MM.1S (cell line): ENCODE measurements at regions not wholly inside any gene's neighbourhood (a gene's known extent, or its start where the extent isn't known, plus 50 kb on each side); places are given as distances from the start of the nearest gene placed in this dataset.

ENCODE experiments used
- DNase-seq: peaks from one replicate; pipeline ENCODE4 v3.0.0-alpha.2; 2015
- H2AFZ ChIP-seq: fragments of 300-600 bp; sonication (generic); 2 replicates; pipeline ENCODE4 v1.6.0; 2016; ENCODE audit warnings: antibody characterized with exemption, low read length
- H3F3A ChIP-seq: fragments of 300-600 bp; sonication (generic); 2 replicates; pipeline ENCODE4 v1.6.1; 2016; ENCODE audit warnings: mild to moderate bottlenecking, antibody characterized with exemption, low read length, moderate library complexity, mixed read lengths; ENCODE audit not compliant: insufficient read depth
- H3K27ac ChIP-seq: fragments of 300-600 bp; sonication (generic); 2 replicates; pipeline ENCODE4 v1.5.1; 2016; ENCODE audit warnings: mild to moderate bottlenecking, low read length
- H3K27me3 ChIP-seq: fragments of 300-600 bp; sonication (generic); replicated peaks from 2 replicates; pipeline ENCODE4 v1.6.0; 2016; ENCODE audit warnings: low read length; ENCODE audit not compliant: insufficient read depth
- H3K36me3 ChIP-seq: fragments of 300-600 bp; sonication (generic); replicated peaks from 2 replicates; pipeline ENCODE4 v1.6.1; 2016; ENCODE audit warnings: mild to moderate bottlenecking, low read length, mixed read lengths; ENCODE audit not compliant: insufficient read depth
- H3K4me1 ChIP-seq: fragments of 300-600 bp; sonication (generic); 2 replicates; pipeline ENCODE4 v1.6.1; 2016; ENCODE audit warnings: low read length, mixed read lengths
- H3K4me2 ChIP-seq: fragments of 300-600 bp; sonication (generic); 2 replicates; pipeline ENCODE4 v1.6.0; 2016; ENCODE audit warnings: low read depth, low read length
- H3K4me3 ChIP-seq: fragments of 300-600 bp; sonication (generic); 2 replicates; pipeline ENCODE4 v1.5.1; 2016; ENCODE audit warnings: low read length, mixed read lengths
- H3K79me2 ChIP-seq: fragments of 300-600 bp; sonication (generic); 2 replicates; pipeline ENCODE4 v1.6.1; 2016; ENCODE audit warnings: mixed run types, low read length, mixed read lengths
- H3K9ac ChIP-seq: fragments of 300-600 bp; sonication (generic); 2 replicates; pipeline ENCODE4 v1.6.1; 2016; ENCODE audit warnings: low read length, mixed read lengths
- H3K9me2 ChIP-seq: fragments of 300-600 bp; sonication (generic); replicated peaks from 2 replicates; pipeline ENCODE4 v1.6.1; 2016; ENCODE audit warnings: mild to moderate bottlenecking, low read length, mixed read lengths; ENCODE audit not compliant: insufficient read depth
- H3K9me3 ChIP-seq: fragments of 300-600 bp; sonication (generic); replicated peaks from 2 replicates; pipeline ENCODE4 v1.6.1; 2016; ENCODE audit warnings: mild to moderate bottlenecking, low read length, mixed read lengths; ENCODE audit not compliant: insufficient read depth
- H4K20me1 ChIP-seq: fragments of 300-600 bp; sonication (generic); 2 replicates; pipeline ENCODE4 v1.6.1; 2016; ENCODE audit warnings: mild to moderate bottlenecking, low read length, moderate library complexity, mixed read lengths; ENCODE audit not compliant: insufficient read depth
- CTCF ChIP-seq: fragments of 300-600 bp; sonication (generic); IDR thresholded peaks from 2 replicates; pipeline ENCODE4 v1.5.1; 2016; ENCODE audit warnings: antibody characterized with exemption, low read length, mixed read lengths
- EZH2 ChIP-seq: fragments of 300-600 bp; sonication (generic); optimal IDR thresholded peaks from 2 replicates; pipeline ENCODE3; 2017; ENCODE audit warnings: low read depth, mild to moderate bottlenecking, antibody characterized with exemption, low read length, mixed read lengths
- EZH2phosphoT487 ChIP-seq: fragments of 300-600 bp; sonication (generic); IDR thresholded peaks from 2 replicates; pipeline ENCODE4 v1.6.1; 2018; ENCODE audit warnings: antibody characterized with exemption, low read length

GRCh38 chr6:54702772-54703171, 143.8 kb upstream of the FAM83B start:
- Histone ChIP-seq H4K20me1 (no peaks in the 10 kb centered on the region), H3K36me3 (no peaks in the 10 kb centered on the region), H3K27me3 (no peaks in the 10 kb centered on the region), H3K9me3 (no peaks in the 10 kb centered on the region), H3F3A (no peaks in the 10 kb centered on the region), H3K9ac (no peak overlapping the region), H3K79me2 (no peaks in the 10 kb centered on the region), H3K27ac (no peak overlapping the region), H3K9me2 (no peaks in the 10 kb centered on the region), H3K4me1 (no peaks in the 10 kb centered on the region), H2AFZ (no peak overlapping the region), H3K4me2 (no peak overlapping the region), H3K4me3 (no peak overlapping the region)
- TF ChIP-seq EZH2phosphoT487 (no peak), CTCF (no peak), EZH2 (no peak)
- DNase-seq, result no peak

- Histone ChIP-seq H3F3A (no peaks in the 10 kb centered on the region), H3K4me3 (no peak overlapping the region), H3K9ac (no peak overlapping the region), H3K4me1 (no peaks in the 10 kb centered on the region), H3K36me3 (no peaks in the 10 kb centered on the region), H3K27me3 (no peaks in the 10 kb centered on the region), H3K9me3 (no peaks in the 10 kb centered on the region), H3K27ac (no peak overlapping the region), H3K4me2 (no peak overlapping the region), H4K20me1 (no peaks in the 10 kb centered on the region), H2AFZ (no peak overlapping the region), H3K79me2 (no peaks in the 10 kb centered on the region), H3K9me2 (no peaks in the 10 kb centered on the region)
- TF ChIP-seq EZH2, result no peak
- no peak for TF ChIP-seq EZH2phosphoT487
- TF ChIP-seq CTCF, result no peak
- DNase-seq, result no peak
Measured at GRCh38 chr6:54706391-54706790, 140.2 kb upstream of the FAM83B start.

GRCh38 chr6:54706844-54707605, 139.5 kb upstream of the FAM83B start:
- H3K4me2 ChIP-seq, result no peak overlapping the region
- no peak overlapping the region for H2AFZ ChIP-seq
- no peak for TF ChIP-seq CTCF
- TF ChIP-seq EZH2phosphoT487, result no peak
- TF ChIP-seq EZH2, result no peak
- H3K9ac ChIP-seq, result no peak overlapping the region
- no peaks in the 10 kb centered on the region for H3K4me1 ChIP-seq
- no peaks in the 10 kb centered on the region for H3K79me2 ChIP-seq
- H3K9me2 ChIP-seq, result no peaks in the 10 kb centered on the region
- H3K9me3 ChIP-seq, result no peaks in the 10 kb centered on the region
- no peaks in the 10 kb centered on the region for H3K36me3 ChIP-seq
- H3K27me3 ChIP-seq, result no peaks in the 10 kb centered on the region
- H3F3A ChIP-seq, result no peaks in the 10 kb centered on the region
- no peaks in the 10 kb centered on the region for H4K20me1 ChIP-seq
- H3K4me3 ChIP-seq, result no peak overlapping the region
- H3K27ac ChIP-seq, result no peak overlapping the region
- DNase-seq, result no peak
